GM12891 (cell line): ENCODE measurements at regions not wholly inside any gene's neighbourhood (a gene's known extent, or its start where the extent isn't known, plus 50 kb on each side); places are given as distances from the start of the nearest gene placed in this dataset.

Experiments used
- PAX5 ChIP-seq: IDR thresholded peaks from 2 replicates; pipeline ENCODE4 v1.6.1; 2011; ENCODE audit warnings: low read length, moderate library complexity, mild to moderate bottlenecking; ENCODE audit not compliant: insufficient read depth, severe bottlenecking
- POLR2A ChIP-seq: IDR thresholded peaks from 2 replicates; pipeline ENCODE4 v1.6.1; 2011; ENCODE audit warnings: low read depth, low read length, control low read depth
- POLR2AphosphoS5 ChIP-seq: IDR thresholded peaks from 2 replicates; pipeline ENCODE4 v1.6.1; 2011; ENCODE audit warnings: low read depth, low read length, control low read depth
- POU2F2 ChIP-seq: IDR thresholded peaks from 2 replicates; pipeline ENCODE4 v1.6.1; 2011; ENCODE audit warnings: low read depth, mild to moderate bottlenecking, control low read depth, low read length, moderate library complexity
- SPI1 ChIP-seq: IDR thresholded peaks from 2 replicates; pipeline ENCODE4 v1.6.1; 2011; ENCODE audit warnings: low read depth, low read length, control low read depth
- TAF1 ChIP-seq: IDR thresholded peaks from 2 replicates; pipeline ENCODE4 v1.6.1; 2011; ENCODE audit warnings: low read depth, low read length, control low read depth

DNA sequence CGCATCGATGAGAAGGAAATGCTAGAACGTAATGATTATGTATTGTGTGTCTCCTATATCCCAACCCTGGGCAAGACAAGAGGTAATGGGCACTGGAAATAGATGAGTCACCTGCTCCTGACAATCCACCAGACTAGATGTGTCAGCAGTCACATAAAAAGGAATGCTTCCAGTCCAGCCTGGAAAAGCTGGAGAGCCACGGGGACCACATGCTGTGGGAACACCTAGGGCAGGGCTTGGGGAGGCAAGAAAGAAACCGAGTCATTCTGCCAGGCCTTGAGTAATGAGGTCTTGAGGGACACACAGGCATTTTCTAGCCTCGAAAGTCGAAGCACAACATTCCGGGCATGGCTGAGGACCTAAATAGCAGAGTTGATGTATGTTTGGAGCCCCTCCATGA is 716.7 kb upstream of the TMEM132C start:
- no peak for TF ChIP-seq POLR2A
- TF ChIP-seq POU2F2: no peak
- no peak for TF ChIP-seq SPI1
- TF ChIP-seq POLR2AphosphoS5: no peak
- TF ChIP-seq TAF1: no peak
- no peak for TF ChIP-seq PAX5
